Suprapubic skin (tissue), 4 donors: ENCODE measurements at regions not wholly inside any gene's neighbourhood (a gene's known extent, or its start where the extent isn't known, plus 50 kb on each side); places are given as distances from the start of the nearest gene placed in this dataset.

Experiments
- EP300 ChIP-seq: sonication (generic); formaldehyde crosslinking; IDR thresholded peaks from one replicate; pipeline ENCODE4 v1.6.1; 2017; ENCODE audit warnings: antibody characterized with exemption
- POLR2A ChIP-seq, 2 donors: fragments of 450-650 bp; IDR thresholded peaks; one replicate each; pipeline ENCODE4 v1.6.1; 2017; ENCODE audit warnings: antibody characterized with exemption in 2 of 2, mild to moderate bottlenecking in 2 of 2, moderate library complexity in 2 of 2
- POLR2AphosphoS5 ChIP-seq, 3 donors: sonication (generic); formaldehyde crosslinking; IDR thresholded peaks; one replicate each; pipeline ENCODE4 v1.6.1; 2017; ENCODE audit warnings: antibody characterized with exemption in 3 of 3
- TF ChIP-seq, protein P1 (sequence below), 2 donors: fragments of 200-600 bp in 1 of 2; fragments of 450-650 bp in 1 of 2; sonication (generic) in 1 of 2; IDR thresholded peaks; one replicate each; pipeline ENCODE4 v1.5.1; 2016 to 2019; ENCODE audit warnings: antibody characterized with exemption in 2 of 2, mild to moderate bottlenecking in 1 of 2, moderate library complexity in 1 of 2

GRCh38 chr10:55870186-55870585 is 490.9 kb downstream of the ZWINT start:
- TF ChIP-seq POLR2A (IDR thresholded peaks at IDR 0.05) (no peak), POLR2AphosphoS5 (IDR thresholded peaks at IDR 0.05) (no peak), EP300 (no peak)
- TF ChIP-seq, protein P1, sequence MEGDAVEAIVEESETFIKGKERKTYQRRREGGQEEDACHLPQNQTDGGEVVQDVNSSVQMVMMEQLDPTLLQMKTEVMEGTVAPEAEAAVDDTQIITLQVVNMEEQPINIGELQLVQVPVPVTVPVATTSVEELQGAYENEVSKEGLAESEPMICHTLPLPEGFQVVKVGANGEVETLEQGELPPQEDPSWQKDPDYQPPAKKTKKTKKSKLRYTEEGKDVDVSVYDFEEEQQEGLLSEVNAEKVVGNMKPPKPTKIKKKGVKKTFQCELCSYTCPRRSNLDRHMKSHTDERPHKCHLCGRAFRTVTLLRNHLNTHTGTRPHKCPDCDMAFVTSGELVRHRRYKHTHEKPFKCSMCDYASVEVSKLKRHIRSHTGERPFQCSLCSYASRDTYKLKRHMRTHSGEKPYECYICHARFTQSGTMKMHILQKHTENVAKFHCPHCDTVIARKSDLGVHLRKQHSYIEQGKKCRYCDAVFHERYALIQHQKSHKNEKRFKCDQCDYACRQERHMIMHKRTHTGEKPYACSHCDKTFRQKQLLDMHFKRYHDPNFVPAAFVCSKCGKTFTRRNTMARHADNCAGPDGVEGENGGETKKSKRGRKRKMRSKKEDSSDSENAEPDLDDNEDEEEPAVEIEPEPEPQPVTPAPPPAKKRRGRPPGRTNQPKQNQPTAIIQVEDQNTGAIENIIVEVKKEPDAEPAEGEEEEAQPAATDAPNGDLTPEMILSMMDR (IDR thresholded peaks at IDR 0.05) = no peak
